HepG2 (cell line): ENCODE measurements at regions not wholly inside any gene's neighbourhood (a gene's known extent, or its start where the extent isn't known, plus 50 kb on each side); places are given as distances from the start of the nearest gene placed in this dataset.
A peak's percentile ranks its signal among the peaks of the same experiment; 100 is the strongest.

Source experiments
- AGO2 ChIP-seq: fragments of 200-400 bp; formaldehyde crosslinking; optimal IDR thresholded peaks from 2 replicates; pipeline ENCODE3; 2017; ENCODE audit warnings: mild to moderate bottlenecking, low read depth, low read length, moderate library complexity
- ARHGAP35 ChIP-seq: sonication (generic); formaldehyde crosslinking; IDR thresholded peaks from 2 replicates; pipeline ENCODE4 v1.9.0; 2022; ENCODE audit warnings: mild to moderate bottlenecking, inconsistent platforms, moderate library complexity, missing genetic modification reagents, borderline replicate concordance
- EP300 ChIP-seq, 3 experiments: sonication (generic) in 1 of 3; formaldehyde crosslinking in 1 of 3; IDR thresholded peaks; 2 replicates each; pipeline versions ENCODE4 v1.5.1 to v1.6.1; 2011 to 2020; ENCODE audit warnings: low read depth in 2 of 3, low read length in 2 of 3, borderline replicate concordance in 1 of 3, improper control_type of control experiment in 1 of 3, mild to moderate bottlenecking in 1 of 3, missing genetic modification reagents in 1 of 3, moderate library complexity in 1 of 3
- GATAD2A ChIP-seq: IDR thresholded peaks from 2 replicates; pipeline ENCODE4 v1.6.1; 2016
- MIER2 ChIP-seq: IDR thresholded peaks from 2 replicates; pipeline ENCODE4 v1.6.1; 2016; ENCODE audit warnings: missing biosample characterization, missing genetic modification reagents
- NR2F6 ChIP-seq, 2 experiments: IDR thresholded peaks; 2 replicates each; pipeline ENCODE4 v1.6.1; 2016; ENCODE audit warnings: antibody characterized with exemption in 1 of 2, mild to moderate bottlenecking in 1 of 2
- POGZ ChIP-seq: sonication (generic); formaldehyde crosslinking; IDR thresholded peaks from 2 replicates; pipeline ENCODE4 v1.4.0; 2020; ENCODE audit warnings: mild to moderate bottlenecking, missing genetic modification reagents
- RXRB ChIP-seq: IDR thresholded peaks from 2 replicates; pipeline ENCODE4 v1.6.1; 2016; ENCODE audit warnings: borderline replicate concordance, missing genetic modification reagents, missing compliant biosample characterization
- SRF ChIP-seq: IDR thresholded peaks from 2 replicates; pipeline ENCODE4 v1.6.1; 2011; ENCODE audit warnings: mild to moderate bottlenecking, low read depth, low read length, moderate library complexity
- ZNF331 ChIP-seq: sonication (generic); formaldehyde crosslinking; IDR thresholded peaks from 2 replicates; pipeline ENCODE4 v1.4.0; 2020; ENCODE audit warnings: missing genetic modification reagents
- ZNF614 ChIP-seq: IDR thresholded peaks from 2 replicates; pipeline ENCODE4 v1.6.1; 2018; ENCODE audit warnings: missing biosample characterization, missing genetic modification reagents, inconsistent platforms, borderline replicate concordance
- ZZZ3 ChIP-seq: sonication (generic); formaldehyde crosslinking; IDR thresholded peaks from 2 replicates; pipeline ENCODE4 v1.4.0; 2020; ENCODE audit warnings: missing genetic modification reagents, mild to moderate bottlenecking, borderline replicate concordance
- TF ChIP-seq, protein P1 (sequence below): IDR thresholded peaks from 2 replicates; pipeline ENCODE4 v1.6.1; 2016; ENCODE audit warnings: low read depth, missing genetic modification reagents, missing compliant biosample characterization
- TF ChIP-seq, protein P2 (sequence below): sonication (generic); formaldehyde crosslinking; IDR thresholded peaks from 2 replicates; pipeline ENCODE4 v1.5.0; 2020; ENCODE audit warnings: mild to moderate bottlenecking, missing genetic modification reagents, borderline replicate concordance
- TF ChIP-seq, protein P3 (sequence below): sonication (generic); formaldehyde crosslinking; IDR thresholded peaks from 2 replicates; pipeline ENCODE4 v1.5.0; 2020; ENCODE audit warnings: mild to moderate bottlenecking, missing genetic modification reagents, borderline replicate concordance

DNA sequence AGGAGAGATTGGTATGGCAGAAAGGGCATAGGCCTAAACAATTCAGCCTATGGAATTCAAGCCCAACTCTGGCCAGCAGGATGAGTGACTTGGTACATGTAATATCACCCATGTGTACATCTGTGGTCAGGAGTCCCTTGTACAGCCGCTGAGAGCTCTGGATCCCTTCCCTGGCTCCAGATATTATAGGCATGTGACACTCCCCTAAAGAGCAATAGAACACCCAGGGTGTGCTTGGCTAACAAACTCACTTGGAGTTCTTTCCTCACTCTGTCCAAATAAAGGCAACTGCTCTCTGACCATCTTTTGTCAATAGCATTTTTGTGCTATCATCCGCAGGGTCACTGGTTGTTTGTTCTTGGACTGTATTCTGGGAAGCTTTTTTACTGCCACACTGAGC, 197.4 kb upstream of the NCKAP5 start (continued):
- TF ChIP-seq, protein P1, sequence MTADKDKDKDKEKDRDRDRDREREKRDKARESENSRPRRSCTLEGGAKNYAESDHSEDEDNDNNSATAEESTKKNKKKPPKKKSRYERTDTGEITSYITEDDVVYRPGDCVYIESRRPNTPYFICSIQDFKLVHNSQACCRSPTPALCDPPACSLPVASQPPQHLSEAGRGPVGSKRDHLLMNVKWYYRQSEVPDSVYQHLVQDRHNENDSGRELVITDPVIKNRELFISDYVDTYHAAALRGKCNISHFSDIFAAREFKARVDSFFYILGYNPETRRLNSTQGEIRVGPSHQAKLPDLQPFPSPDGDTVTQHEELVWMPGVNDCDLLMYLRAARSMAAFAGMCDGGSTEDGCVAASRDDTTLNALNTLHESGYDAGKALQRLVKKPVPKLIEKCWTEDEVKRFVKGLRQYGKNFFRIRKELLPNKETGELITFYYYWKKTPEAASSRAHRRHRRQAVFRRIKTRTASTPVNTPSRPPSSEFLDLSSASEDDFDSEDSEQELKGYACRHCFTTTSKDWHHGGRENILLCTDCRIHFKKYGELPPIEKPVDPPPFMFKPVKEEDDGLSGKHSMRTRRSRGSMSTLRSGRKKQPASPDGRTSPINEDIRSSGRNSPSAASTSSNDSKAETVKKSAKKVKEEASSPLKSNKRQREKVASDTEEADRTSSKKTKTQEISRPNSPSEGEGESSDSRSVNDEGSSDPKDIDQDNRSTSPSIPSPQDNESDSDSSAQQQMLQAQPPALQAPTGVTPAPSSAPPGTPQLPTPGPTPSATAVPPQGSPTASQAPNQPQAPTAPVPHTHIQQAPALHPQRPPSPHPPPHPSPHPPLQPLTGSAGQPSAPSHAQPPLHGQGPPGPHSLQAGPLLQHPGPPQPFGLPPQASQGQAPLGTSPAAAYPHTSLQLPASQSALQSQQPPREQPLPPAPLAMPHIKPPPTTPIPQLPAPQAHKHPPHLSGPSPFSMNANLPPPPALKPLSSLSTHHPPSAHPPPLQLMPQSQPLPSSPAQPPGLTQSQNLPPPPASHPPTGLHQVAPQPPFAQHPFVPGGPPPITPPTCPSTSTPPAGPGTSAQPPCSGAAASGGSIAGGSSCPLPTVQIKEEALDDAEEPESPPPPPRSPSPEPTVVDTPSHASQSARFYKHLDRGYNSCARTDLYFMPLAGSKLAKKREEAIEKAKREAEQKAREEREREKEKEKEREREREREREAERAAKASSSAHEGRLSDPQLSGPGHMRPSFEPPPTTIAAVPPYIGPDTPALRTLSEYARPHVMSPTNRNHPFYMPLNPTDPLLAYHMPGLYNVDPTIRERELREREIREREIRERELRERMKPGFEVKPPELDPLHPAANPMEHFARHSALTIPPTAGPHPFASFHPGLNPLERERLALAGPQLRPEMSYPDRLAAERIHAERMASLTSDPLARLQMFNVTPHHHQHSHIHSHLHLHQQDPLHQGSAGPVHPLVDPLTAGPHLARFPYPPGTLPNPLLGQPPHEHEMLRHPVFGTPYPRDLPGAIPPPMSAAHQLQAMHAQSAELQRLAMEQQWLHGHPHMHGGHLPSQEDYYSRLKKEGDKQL (CRISPR knock-in tag) = peak; percentile 59; the same call in 1 of the 2 replicates
- TF ChIP-seq, protein P2, sequence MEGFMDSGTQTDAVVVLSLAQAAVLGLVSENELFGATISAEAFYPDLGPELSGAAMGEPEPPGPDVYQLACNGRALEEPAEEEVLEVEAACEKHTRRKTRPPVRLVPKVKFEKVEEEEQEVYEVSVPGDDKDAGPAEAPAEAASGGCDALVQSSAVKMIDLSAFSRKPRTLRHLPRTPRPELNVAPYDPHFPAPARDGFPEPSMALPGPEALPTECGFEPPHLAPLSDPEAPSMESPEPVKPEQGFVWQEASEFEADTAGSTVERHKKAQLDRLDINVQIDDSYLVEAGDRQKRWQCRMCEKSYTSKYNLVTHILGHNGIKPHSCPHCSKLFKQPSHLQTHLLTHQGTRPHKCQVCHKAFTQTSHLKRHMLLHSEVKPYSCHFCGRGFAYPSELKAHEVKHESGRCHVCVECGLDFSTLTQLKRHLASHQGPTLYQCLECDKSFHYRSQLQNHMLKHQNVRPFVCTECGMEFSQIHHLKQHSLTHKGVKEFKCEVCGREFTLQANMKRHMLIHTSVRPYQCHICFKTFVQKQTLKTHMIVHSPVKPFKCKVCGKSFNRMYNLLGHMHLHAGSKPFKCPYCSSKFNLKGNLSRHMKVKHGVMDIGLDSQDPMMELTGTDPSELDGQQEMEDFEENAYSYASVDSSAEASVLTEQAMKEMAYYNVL (CRISPR knock-in tag) = peak; percentile 47; the same call in 1 of the 2 replicates
- TF ChIP-seq RXRB (CRISPR knock-in tag) (peak; percentile 39; the same call in 1 of the 2 replicates), ZNF614 (CRISPR knock-in tag) (peak; percentile 55; the same call in 1 of the 2 replicates), NR2F6 (IDR thresholded peaks at IDR 0.05) (peak; percentile 76), NR2F6 (CRISPR knock-in tag; IDR thresholded peaks at IDR 0.05) (peak; percentile 66), EP300 (IDR thresholded peaks at IDR 0.05; ENCODE audit: low read depth in 2 of 2, low read length in 2 of 2) (peak in 1 of 2 experiments; percentile 68; a peak in 1 of 4 replicates), EP300 (CRISPR knock-in tag; IDR thresholded peaks at IDR 0.05; ENCODE audit: borderline replicate concordance) (0 out of 2 replicates have a peak, but pooled peaks have one; percentile 31), ZNF331 (peak; percentile 65; the same call in 1 of the 2 replicates), GATAD2A (peak; percentile 60), SRF (peak; percentile 92), MIER2 (CRISPR knock-in tag) (0 out of 2 replicates have a peak, but pooled peaks have one; percentile 47), ARHGAP35 (CRISPR knock-in tag) (no peak), ZZZ3 (CRISPR knock-in tag) (no peak), POGZ (CRISPR knock-in tag) (0 out of 2 replicates have a peak, but pooled peaks have one; percentile 30), AGO2 (no peak)
- TF ChIP-seq, protein P3, sequence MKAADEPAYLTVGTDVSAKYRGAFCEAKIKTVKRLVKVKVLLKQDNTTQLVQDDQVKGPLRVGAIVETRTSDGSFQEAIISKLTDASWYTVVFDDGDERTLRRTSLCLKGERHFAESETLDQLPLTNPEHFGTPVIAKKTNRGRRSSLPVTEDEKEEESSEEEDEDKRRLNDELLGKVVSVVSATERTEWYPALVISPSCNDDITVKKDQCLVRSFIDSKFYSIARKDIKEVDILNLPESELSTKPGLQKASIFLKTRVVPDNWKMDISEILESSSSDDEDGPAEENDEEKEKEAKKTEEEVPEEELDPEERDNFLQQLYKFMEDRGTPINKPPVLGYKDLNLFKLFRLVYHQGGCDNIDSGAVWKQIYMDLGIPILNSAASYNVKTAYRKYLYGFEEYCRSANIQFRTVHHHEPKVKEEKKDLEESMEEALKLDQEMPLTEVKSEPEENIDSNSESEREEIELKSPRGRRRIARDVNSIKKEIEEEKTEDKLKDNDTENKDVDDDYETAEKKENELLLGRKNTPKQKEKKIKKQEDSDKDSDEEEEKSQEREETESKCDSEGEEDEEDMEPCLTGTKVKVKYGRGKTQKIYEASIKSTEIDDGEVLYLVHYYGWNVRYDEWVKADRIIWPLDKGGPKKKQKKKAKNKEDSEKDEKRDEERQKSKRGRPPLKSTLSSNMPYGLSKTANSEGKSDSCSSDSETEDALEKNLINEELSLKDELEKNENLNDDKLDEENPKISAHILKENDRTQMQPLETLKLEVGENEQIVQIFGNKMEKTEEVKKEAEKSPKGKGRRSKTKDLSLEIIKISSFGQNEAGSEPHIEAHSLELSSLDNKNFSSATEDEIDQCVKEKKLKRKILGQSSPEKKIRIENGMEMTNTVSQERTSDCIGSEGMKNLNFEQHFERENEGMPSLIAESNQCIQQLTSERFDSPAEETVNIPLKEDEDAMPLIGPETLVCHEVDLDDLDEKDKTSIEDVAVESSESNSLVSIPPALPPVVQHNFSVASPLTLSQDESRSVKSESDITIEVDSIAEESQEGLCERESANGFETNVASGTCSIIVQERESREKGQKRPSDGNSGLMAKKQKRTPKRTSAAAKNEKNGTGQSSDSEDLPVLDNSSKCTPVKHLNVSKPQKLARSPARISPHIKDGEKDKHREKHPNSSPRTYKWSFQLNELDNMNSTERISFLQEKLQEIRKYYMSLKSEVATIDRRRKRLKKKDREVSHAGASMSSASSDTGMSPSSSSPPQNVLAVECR (CRISPR knock-in tag) = no peak; the same call in 1 of the 2 replicates
